ENCODE measurements at regions not wholly inside any gene's neighbourhood (a gene's known extent, or its start where the extent isn't known, plus 50 kb on each side); places are given as distances from the start of the nearest gene placed in this dataset.

DNA sequence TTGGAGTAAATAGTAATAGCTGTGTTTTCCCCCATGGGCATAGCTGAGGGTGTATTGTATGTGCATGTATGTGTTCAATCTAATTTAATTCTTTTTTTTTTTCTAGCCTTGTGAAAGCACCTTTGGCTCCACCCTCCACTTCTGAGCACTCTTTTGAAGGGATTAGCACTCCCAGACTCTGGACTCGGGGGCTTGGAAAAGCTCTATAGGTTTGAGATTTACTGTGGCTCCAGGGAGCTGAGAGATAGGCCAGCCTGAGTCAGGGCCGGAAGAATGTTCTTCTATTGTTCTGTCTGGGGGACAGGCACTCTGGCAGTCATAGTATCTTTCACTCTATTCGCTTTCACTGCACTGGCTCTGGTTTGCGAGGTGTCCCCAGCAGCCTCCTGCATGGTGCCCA, 540.0 kb upstream of the TBX3 start:
- DNase-seq (ENCODE audit: low spot score) (no peak), ATAC-seq (ENCODE audit: insufficient number of reproducible peaks, low FRiP score, low read depth) (no peak)
- no peaks in the 10 kb centered on the region for H3K9me3 ChIP-seq
- no peaks in the 10 kb centered on the region for H3K4me1 ChIP-seq (ENCODE audit: control insufficient read depth in 1 of 2, low read depth in 2 of 2)
- H3K36me3 ChIP-seq: no peaks in the 10 kb centered on the region
- no peak overlapping the region for H3K4me3 ChIP-seq
- TF ChIP-seq, protein P1, sequence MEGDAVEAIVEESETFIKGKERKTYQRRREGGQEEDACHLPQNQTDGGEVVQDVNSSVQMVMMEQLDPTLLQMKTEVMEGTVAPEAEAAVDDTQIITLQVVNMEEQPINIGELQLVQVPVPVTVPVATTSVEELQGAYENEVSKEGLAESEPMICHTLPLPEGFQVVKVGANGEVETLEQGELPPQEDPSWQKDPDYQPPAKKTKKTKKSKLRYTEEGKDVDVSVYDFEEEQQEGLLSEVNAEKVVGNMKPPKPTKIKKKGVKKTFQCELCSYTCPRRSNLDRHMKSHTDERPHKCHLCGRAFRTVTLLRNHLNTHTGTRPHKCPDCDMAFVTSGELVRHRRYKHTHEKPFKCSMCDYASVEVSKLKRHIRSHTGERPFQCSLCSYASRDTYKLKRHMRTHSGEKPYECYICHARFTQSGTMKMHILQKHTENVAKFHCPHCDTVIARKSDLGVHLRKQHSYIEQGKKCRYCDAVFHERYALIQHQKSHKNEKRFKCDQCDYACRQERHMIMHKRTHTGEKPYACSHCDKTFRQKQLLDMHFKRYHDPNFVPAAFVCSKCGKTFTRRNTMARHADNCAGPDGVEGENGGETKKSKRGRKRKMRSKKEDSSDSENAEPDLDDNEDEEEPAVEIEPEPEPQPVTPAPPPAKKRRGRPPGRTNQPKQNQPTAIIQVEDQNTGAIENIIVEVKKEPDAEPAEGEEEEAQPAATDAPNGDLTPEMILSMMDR (IDR thresholded peaks at IDR 0.05): no peak
- H3K27ac ChIP-seq: no peak overlapping the region
- no peaks in the 10 kb centered on the region for H3K27me3 ChIP-seq (replicated peaks; ENCODE audit: insufficient read depth)

GRCh38 chr12:115223322-115223721, 539.3 kb upstream of the TBX3 start:
- Histone ChIP-seq H3K4me3 (no peak overlapping the region), H3K36me3 (no peaks in the 10 kb centered on the region), H3K4me1 (ENCODE audit: control insufficient read depth in 1 of 2, low read depth in 2 of 2) (no peaks in the 10 kb centered on the region), H3K9me3 (no peaks in the 10 kb centered on the region), H3K27me3 (replicated peaks; ENCODE audit: insufficient read depth) (no peaks in the 10 kb centered on the region), H3K27ac (no peak overlapping the region)
- DNase-seq (ENCODE audit: low spot score): no peak
- TF ChIP-seq, protein P1 (IDR thresholded peaks at IDR 0.05): no peak
- no peak for ATAC-seq (ENCODE audit: insufficient number of reproducible peaks, low FRiP score, low read depth)

DNA sequence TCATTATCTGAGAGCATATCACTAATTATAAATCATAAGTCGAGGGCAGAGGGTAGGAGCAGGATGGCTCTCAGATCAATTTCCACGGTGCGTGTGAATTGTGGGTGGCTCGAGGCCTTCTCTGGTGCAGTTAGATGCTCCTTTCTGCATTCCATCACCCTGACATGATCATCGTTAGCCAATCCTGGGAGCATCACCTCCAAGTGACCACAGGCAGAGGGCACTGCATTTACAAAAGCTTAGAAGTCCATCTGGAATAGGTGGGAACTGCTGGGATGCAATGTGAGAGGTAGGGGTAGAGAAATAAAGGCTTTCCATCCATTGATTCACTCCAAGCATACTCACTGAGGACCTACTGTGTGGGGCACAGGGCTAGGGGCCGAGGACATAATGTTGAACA, 538.2 kb upstream of the TBX3 start:
- H3K4me1 ChIP-seq (ENCODE audit: control insufficient read depth in 1 of 2, low read depth in 2 of 2): no peaks in the 10 kb centered on the region
- DNase-seq (ENCODE audit: low spot score) (no peak), ATAC-seq (ENCODE audit: insufficient number of reproducible peaks, low FRiP score, low read depth) (no peak)
- no peaks in the 10 kb centered on the region for H3K36me3 ChIP-seq
- TF ChIP-seq, protein P1 (IDR thresholded peaks at IDR 0.05): no peak
- no peak overlapping the region for H3K4me3 ChIP-seq
- no peaks in the 10 kb centered on the region for H3K9me3 ChIP-seq
- no peak overlapping the region for H3K27ac ChIP-seq
- no peaks in the 10 kb centered on the region for H3K27me3 ChIP-seq (replicated peaks; ENCODE audit: insufficient read depth)

DNA sequence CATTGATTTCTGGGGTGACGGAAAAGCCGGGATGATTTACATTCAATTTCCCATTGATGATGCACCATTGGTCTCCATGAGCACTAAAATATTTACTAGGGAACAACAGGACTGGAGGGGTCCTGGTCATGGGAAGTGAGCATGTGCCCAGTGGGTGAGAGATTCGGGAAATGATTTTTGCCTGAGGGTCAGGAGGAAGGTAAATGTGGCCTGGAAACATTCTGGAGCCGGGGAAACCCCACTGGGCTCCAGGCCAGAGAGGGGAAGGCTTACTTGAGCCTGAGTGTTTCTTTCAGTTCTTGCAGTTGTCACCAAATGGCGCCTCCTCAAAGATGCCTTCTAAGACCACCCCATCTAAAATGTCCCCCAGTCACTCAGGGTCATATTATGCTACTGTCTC, 532.3 kb upstream of the TBX3 start:
- Histone ChIP-seq H3K4me3 (no peak overlapping the region), H3K27ac (no peak overlapping the region), H3K9me3 (no peaks in the 10 kb centered on the region), H3K4me1 (ENCODE audit: control insufficient read depth in 1 of 2, low read depth in 2 of 2) (peaks cover 11 to 29% of the 10 kb centered on the region in 2 donors), H3K27me3 (replicated peaks; ENCODE audit: insufficient read depth) (no peaks in the 10 kb centered on the region), H3K36me3 (no peaks in the 10 kb centered on the region)
- DNase-seq (ENCODE audit: low spot score) (no peak), ATAC-seq (ENCODE audit: insufficient number of reproducible peaks, low FRiP score, low read depth) (no peak)
- TF ChIP-seq, protein P1 (IDR thresholded peaks at IDR 0.05): no peak

- Histone ChIP-seq H3K36me3 (no peaks in the 10 kb centered on the region), H3K27me3 (replicated peaks; ENCODE audit: insufficient read depth) (no peaks in the 10 kb centered on the region), H3K27ac (no peak overlapping the region), H3K4me1 (ENCODE audit: control insufficient read depth in 1 of 2, low read depth in 2 of 2) (peaks cover 11 to 35% of the 10 kb centered on the region in 2 donors), H3K4me3 (no peak overlapping the region), H3K9me3 (no peaks in the 10 kb centered on the region)
- no peak for ATAC-seq (ENCODE audit: insufficient number of reproducible peaks, low FRiP score, low read depth)
- TF ChIP-seq, protein P1 (IDR thresholded peaks at IDR 0.05): no peak
- no peak for DNase-seq (ENCODE audit: low spot score)
Measured at GRCh38 chr12:115215544-115215943, 531.6 kb upstream of the TBX3 start.

Measured in thoracic aorta (tissue), 2 donors.